ENCODE measurements at regions not wholly inside any gene's neighbourhood (a gene's known extent, or its start where the extent isn't known, plus 50 kb on each side); places are given as distances from the start of the nearest gene placed in this dataset.

- TF ChIP-seq CTCF (IDR thresholded peaks at IDR 0.05) (no peak), POLR2A (IDR thresholded peaks at IDR 0.05) (no peak)
Measured at GRCh38 chr4:59772641-59773139, 1427.4 kb upstream of the ADGRL3 start.

Data from lower leg skin (tissue), 3 donors.